T-helper 1 cell (primary cell): ENCODE measurements at regions not wholly inside any gene's neighbourhood (a gene's known extent, or its start where the extent isn't known, plus 50 kb on each side); places are given as distances from the start of the nearest gene placed in this dataset.
"Not testable (repeated sequence)": the region's sequence is repeated elsewhere in the genome, so short reads cannot be mapped to it uniquely, and the experiment has no call there.

Source experiments
- DNase-seq, 5 donors: peaks; one replicate each; pipeline ENCODE4 v3.0.0-alpha.2; 2012 to 2020

- no peak for DNase-seq
Observed at GRCh38 chr10:117751259-117751658, 208.7 kb downstream of the EMX2 start.

- DNase-seq = no peak
Observed at GRCh38 chr10:117752103-117752502, 209.6 kb downstream of the EMX2 start.

- no peak for DNase-seq
Observed at GRCh38 chr10:117754770-117755658, 212.5 kb downstream of the EMX2 start.

GRCh38 chr10:117755659-117756014 is 213.1 kb downstream of the EMX2 start:
- no peak for DNase-seq

- no peak for DNase-seq
Observed at GRCh38 chr10:117757086-117757720, 214.7 kb downstream of the EMX2 start.

- no peak for DNase-seq
Observed at GRCh38 chr10:117759266-117759665, 216.7 kb downstream of the EMX2 start.

- no peak for DNase-seq
Observed at GRCh38 chr10:117761695-117762094, 219.1 kb downstream of the EMX2 start.

GRCh38 chr10:117762126-117762818 is 219.7 kb downstream of the EMX2 start:
- no peak for DNase-seq

- no peak for DNase-seq
Observed at GRCh38 chr10:117762819-117763172, 220.2 kb downstream of the EMX2 start.

GRCh38 chr10:117763528-117763927 is 221.0 kb downstream of the EMX2 start:
- no peak for DNase-seq

- DNase-seq = no peak
Observed at GRCh38 chr10:117768333-117769042, 225.9 kb downstream of the EMX2 start.

GRCh38 chr10:117775526-117775925 is 233.0 kb downstream of the EMX2 start:
- DNase-seq = no peak

GRCh38 chr10:117777222-117777621 is 234.7 kb downstream of the EMX2 start:
- not testable (repeated sequence) for DNase-seq

- no peak for DNase-seq
Observed at GRCh38 chr10:117778241-117778640, 235.7 kb downstream of the EMX2 start.

GRCh38 chr10:117780411-117780810 is 237.9 kb downstream of the EMX2 start:
- no peak for DNase-seq

GRCh38 chr10:117781216-117781831 is 238.8 kb downstream of the EMX2 start:
- no peak for DNase-seq

- no peak for DNase-seq
Observed at GRCh38 chr10:117782276-117782675, 239.7 kb downstream of the EMX2 start.

- no peak for DNase-seq
Observed at GRCh38 chr10:117783698-117784395, 241.3 kb downstream of the EMX2 start.

- DNase-seq = no peak
Observed at GRCh38 chr10:117784776-117785175, 242.2 kb downstream of the EMX2 start.

GRCh38 chr10:117788911-117789310 is 246.4 kb downstream of the EMX2 start:
- DNase-seq = no peak

GRCh38 chr10:117790179-117790578 is 247.6 kb downstream of the EMX2 start:
- DNase-seq = no peak

- DNase-seq = no peak
Observed at GRCh38 chr10:117790621-117791020, 248.1 kb downstream of the EMX2 start.
